Head of caudate nucleus (tissue), 42 donors: ENCODE measurements at regions not wholly inside any gene's neighbourhood (a gene's known extent, or its start where the extent isn't known, plus 50 kb on each side); places are given as distances from the start of the nearest gene placed in this dataset.

ENCODE experiments used
- DNase-seq, 42 donors: peaks; one replicate each; pipeline versions ENCODE4 v3.0.0 to v3.0.0-alpha.2; 2020 to 2021; ENCODE audit warnings: mixed read lengths in 7 of 42
- intact Hi-C: fragments of 100-400 bp; cut with DNase I; formaldehyde crosslinking; loops from one replicate; pipeline ENCODE4 v1.15.0; 2022

DNA sequence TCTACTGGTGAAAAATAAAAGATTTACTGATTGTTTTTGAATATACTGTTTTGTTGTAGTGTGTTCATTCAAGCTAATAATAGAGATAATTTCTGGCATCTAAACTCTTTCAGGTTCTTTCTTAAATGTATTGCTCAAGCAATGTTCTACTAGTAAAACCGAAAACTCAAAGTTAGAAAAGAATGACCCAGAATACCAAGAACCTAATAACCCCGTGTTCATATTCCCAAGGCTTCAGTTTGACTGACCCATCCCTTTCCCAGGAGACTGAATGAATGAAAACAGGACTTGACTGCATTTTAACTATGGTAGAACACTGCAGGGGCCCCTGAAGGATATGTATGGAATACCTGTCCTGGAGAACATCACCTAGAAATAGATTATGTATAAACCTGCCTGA, 375.3 kb downstream of the MAFB start:
- intact Hi-C loops = no loop called here
- no peak for DNase-seq

DNA sequence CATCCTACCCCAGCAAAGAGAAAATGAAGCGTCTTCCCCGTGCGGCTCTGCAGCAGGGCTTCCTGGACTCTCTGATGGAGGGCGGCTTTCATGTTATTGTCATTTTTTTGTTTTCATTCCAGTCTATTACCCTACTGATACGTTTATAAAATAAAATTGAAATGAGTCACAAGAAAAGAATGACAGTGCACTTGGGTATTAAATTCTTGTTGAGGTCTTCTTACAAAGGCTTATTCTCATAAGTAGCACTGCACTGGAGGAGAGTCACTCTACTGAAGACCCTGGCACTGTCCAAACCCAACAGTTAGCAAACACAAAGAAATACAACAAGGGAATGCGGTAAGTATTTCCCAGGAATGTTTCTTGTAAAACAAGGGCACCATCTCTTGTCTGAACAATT, 379.3 kb downstream of the MAFB start:
- DNase-seq = peak in 1 of 42 donors; percentile 14
- intact Hi-C loops = no loop called here

GRCh38 chr20:40307997-40308396, 381.0 kb downstream of the MAFB start:
- intact Hi-C loops = no loop called here
- DNase-seq = no peak

DNA sequence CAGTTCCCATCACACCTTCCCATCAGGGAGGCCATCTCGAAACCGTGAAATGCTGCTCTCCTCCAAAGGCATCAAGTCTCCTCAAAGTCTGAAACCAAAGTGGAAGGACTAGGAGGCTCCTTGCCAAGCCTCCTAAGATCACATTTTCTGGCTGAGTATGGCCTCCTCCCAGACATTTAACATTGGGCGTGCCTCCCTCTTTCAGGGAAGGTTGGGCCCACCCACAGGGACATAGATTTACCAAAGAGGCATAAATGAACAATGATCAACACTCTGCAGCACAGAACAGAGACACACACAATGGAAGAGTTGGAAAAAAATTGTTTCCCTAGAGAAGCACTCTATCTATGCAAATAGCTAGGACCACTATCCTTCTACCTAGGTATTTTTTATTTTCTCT, 381.8 kb downstream of the MAFB start:
- no peak for DNase-seq
- intact Hi-C loops = no loop called here

GRCh38 chr20:40305303-40305702, 383.7 kb downstream of the MAFB start:
- intact Hi-C loops = no loop called here
- DNase-seq = peak in 1 of 42 donors; percentile 29

- no peak for DNase-seq
- intact Hi-C loops = no loop called here
Observed at GRCh38 chr20:40304119-40304613, 384.9 kb downstream of the MAFB start.

DNA sequence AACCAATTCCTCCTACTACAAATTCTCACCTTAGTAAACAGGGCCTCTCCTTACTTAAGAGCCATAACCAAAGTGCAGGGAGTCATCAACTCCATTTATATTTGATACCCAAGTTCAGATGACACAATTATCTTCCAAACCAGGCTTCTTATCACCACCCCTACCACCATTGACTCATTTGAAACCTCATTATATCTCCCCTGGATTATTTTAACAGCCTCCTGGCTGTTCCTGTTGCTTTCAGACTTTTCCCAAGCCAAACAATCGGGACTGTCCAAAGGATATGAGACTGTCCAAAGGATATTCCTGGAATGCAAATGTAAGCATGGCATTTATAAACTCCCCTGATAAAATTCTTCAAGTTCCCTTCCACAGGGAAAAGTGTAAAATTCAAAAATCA, 394.3 kb downstream of the MAFB start:
- no peak for DNase-seq
- intact Hi-C loops = no loop called here

DNA sequence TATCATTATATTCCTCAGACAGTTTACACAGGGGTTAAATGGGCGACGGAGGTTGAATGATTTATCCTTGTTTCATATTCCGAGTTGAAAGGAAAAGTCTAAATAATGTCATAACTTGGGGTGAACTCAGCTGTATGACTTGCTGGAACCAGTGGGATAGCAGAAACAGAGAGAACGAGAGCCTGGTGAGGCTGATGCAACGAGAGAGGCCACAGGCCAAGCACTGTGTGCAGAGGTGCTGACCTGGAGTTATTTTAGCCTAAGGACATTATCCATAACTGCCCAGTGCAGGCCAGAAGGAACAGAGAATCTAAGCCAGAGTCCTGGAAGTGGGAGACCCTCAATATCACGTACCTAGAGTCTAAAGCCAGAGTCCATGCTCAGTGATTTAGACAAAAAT, 394.9 kb downstream of the MAFB start:
- DNase-seq = no peak
- intact Hi-C loops = no loop called here

- DNase-seq = no peak
- intact Hi-C loops = no loop called here
Observed at GRCh38 chr20:40293740-40294139, 395.3 kb downstream of the MAFB start.

DNA sequence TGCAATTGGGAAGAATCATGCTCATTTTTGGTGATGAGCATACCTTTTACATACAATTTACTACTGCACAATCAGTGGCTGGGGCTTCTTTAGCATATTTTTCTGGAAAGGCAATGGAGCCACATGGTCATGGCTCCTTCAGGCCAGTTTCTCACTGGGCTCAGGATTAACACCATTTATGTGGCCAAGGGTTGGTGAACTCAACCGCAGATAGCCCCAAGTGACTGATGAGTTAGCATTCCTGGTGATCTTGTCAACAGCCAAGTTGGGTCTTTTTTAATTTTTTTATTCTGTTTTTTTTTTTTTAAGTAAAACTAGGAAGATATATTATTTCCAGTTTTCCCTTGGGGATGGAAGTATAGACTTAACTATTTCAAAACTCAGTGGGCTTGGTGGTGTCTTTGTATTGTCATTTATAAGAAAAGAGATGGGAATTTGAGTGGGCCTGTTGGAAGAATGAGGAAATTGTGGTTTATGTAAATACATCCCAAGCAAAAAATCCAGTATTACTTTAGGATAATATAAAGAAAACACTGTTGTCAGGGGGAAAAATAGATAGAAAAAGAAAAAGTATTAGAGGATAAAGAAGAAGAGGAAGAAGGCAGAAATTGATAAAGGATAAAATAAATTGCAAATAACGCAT, 397.4 kb downstream of the MAFB start:
- no peak for DNase-seq
- intact Hi-C loops = no loop called here

DNA sequence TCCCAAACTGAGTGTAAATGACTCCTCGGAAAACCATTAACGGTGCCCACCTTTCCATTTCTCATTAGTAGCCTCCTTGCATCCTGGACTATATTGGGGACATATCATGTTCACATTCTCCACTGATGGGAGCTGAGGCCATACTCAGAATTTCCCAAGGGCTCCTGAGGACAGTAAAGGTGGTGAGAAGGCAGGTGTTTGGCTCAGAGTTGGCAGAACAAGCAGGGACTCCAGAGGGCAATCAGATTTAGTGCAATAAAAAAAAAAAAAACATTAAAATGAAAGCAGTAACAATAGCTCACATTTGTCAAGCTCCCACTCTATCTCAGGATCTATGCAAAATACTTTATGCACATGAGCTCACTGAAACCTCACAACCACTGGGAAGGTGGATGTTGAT, 401.4 kb downstream of the MAFB start:
- intact Hi-C loops = no loop called here

GRCh38 chr20:40286975-40287531, 402.0 kb downstream of the MAFB start:
- intact Hi-C loops = no loop called here
- peak in 36 of 42 donors; percentile 18 to 72 (median 42) for DNase-seq

More for the DNA sequence above, 401.4 kb downstream of the MAFB start:
- DNase-seq = no peak

GRCh38 chr20:40284611-40285010, 404.4 kb downstream of the MAFB start:
- intact Hi-C loops = no loop called here
- DNase-seq = no peak

DNA sequence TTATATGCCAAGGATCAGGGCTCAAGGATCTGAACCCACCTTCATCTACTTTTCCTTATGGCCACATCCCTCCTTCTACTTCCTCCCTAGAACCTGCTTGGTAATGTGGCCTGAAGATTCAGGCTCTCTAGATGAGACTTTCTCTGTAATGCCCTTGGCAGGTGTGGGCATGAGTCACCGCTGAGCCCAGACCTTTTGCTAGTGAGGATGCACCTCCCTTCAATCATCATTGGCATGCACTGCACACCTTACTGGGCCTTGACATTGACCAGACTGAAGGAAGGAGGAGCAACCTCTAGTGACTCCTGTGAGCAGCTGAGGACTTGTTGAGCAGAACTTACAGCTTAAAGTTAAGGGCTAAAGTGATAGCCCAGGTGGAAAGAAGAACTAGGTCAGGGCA, 405.3 kb downstream of the MAFB start:
- no peak for DNase-seq
- intact Hi-C loops = no loop called here

GRCh38 chr20:40282941-40283340, 406.1 kb downstream of the MAFB start:
- no peak for DNase-seq
- intact Hi-C loops = no loop called here

DNA sequence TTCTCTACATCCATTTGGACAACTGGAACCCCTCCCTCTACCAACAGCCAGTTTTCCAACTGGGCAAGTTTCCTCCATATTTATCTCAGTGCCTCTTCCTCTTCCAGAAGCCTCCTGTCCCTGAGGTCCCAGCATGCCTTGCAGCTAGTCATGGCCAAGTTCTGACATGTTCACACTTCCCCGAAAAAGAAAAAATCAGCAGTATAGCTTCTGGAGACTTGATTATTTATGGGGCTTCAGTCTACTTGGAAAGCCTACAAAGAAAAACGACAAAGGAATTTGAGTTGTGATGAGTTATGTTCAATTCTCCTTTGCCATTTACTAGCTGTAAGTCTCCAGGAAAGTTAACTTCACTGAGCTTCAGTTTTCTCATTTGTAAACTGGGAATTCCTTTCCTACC, 406.5 kb downstream of the MAFB start:
- intact Hi-C loops = no loop called here
- DNase-seq = no peak

DNA sequence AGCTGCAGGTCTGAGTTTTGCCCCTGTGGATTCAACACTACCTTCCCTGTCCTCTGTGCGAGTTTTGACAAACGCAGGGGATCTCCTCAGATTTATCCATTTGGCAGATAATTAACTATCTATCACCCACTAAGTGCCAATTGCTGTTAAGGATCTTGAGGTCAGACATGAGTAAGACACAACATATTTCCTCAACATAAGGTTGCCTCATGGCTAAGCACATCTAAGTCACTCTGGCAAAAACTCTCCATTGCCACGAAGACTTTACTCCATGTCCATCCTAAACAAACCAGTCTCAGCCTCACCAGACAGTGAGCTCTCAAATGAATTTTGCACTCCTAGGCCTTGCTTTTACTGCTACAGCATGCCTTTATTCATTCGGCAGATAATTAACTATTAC, 408.4 kb downstream of the MAFB start:
- DNase-seq = no peak
- intact Hi-C loops = no loop called here

- intact Hi-C loops = no loop called here
- peak in 14 of 42 donors; percentile 9 to 51 (median 16) for DNase-seq
Observed at GRCh38 chr20:40279390-40279789, 409.6 kb downstream of the MAFB start.

DNA sequence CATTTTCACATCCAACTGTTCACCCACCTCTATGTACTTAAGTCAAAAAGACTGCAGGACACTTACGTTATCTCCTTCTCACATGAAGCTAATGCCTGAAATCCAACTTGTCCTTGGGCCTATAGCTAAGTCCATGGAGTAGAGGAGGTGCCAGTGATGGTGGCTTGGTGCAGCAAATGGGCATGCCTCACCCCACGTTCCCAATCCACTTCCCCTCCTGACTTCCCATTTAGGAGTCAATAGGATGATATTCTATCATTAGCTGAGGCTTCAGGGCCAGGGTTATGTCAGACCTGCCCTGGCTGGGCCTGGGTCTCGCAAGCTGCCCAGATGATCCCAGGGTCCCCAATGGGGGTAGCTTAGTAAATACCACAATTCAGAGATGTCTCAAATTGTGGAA, 410.4 kb downstream of the MAFB start:
- intact Hi-C loops = no loop called here
- no peak for DNase-seq

- intact Hi-C loops = no loop called here
- no peak for DNase-seq
Observed at GRCh38 chr20:40276301-40276700, 412.7 kb downstream of the MAFB start.

DNA sequence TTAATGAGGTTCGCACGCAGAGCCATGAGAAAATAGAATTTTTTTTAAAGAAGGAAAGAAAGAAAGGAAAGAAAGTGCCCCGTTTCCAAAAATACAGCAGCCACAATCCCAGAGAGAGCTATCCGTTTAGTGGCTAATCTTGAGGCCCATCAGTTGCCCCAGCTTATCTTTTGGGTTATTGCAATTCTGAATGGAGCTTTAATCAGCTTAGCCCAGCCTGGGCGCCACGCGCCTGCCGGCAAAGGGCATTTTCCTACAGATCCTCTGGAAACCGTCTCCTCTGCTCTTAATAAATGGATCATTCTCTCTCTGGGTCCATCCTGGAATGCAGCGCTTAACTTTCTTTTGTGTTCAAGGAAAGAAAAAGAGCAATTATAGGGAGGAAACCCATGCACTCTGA, 413.3 kb downstream of the MAFB start:
- intact Hi-C loops = no loop called here
- no peak for DNase-seq
